AG04450 (cell line): ENCODE measurements at regions not wholly inside any gene's neighbourhood (a gene's known extent, or its start where the extent isn't known, plus 50 kb on each side); places are given as distances from the start of the nearest gene placed in this dataset.

Experiments
- CTCF ChIA-PET: fragments of 300-600, 350-600 bp; formaldehyde crosslinking; extraction: SDS; loops from one replicate; lab custom pipeline; 2022; ENCODE audit warnings: antibody characterized with exemption, inconsistent platforms; lab: Charles Lee
- POLR2A ChIA-PET: fragments of 350-600 bp; formaldehyde crosslinking; extraction: SDS; loops from one replicate; lab custom pipeline; 2021; ENCODE audit warnings: antibody characterized with exemption, inconsistent platforms; lab: Yijun Ruan, JAX
- DNase-seq: peaks from one replicate; pipeline ENCODE4 v3.0.0-alpha.2; 2011; ENCODE audit warnings: low read depth, low spot score
- H3K27ac ChIP-seq: one replicate; pipeline ENCODE4 v1.5.1; 2012; ENCODE audit warnings: low read depth, low read length, control low read depth
- H3K27me3 ChIP-seq: one replicate; pipeline ENCODE4 v1.6.0; 2012; ENCODE audit warnings: low read length; ENCODE audit not compliant: control insufficient read depth, insufficient read depth
- H3K4me3 ChIP-seq: 2 replicates; pipeline ENCODE4 v1.5.1; 2011; ENCODE audit warnings: mild to moderate bottlenecking, low read depth, low read length, control low read depth
- H3K9me3 ChIP-seq: 2 replicates; pipeline ENCODE4 v1.5.1; 2012; ENCODE audit warnings: low read length; ENCODE audit not compliant: control insufficient read depth, insufficient read depth
- TF ChIP-seq, protein P1 (sequence below): IDR thresholded peaks from 2 replicates; pipeline ENCODE4 v1.5.1; 2011; ENCODE audit warnings: low read depth, low read length, control low read depth, inconsistent platforms

GRCh38 chr1:8082945-8083344, 56.8 kb upstream of the ERRFI1 start:
- Histone ChIP-seq H3K9me3 (no peaks in the 10 kb centered on the region), H3K4me3 (no peak overlapping the region), H3K27me3 (no peaks in the 10 kb centered on the region), H3K27ac (no peak overlapping the region)
- CTCF ChIA-PET: interaction anchor here (1.1 to 1.5 kb wide), 2 partner anchors 52 to 68 kb away, joined by 4 to 6 read pairs; no protein-coding TSS in a partner anchor
- POLR2A ChIA-PET: interaction anchor here (0.6 to 1.3 kb wide), 10 partner anchors 12 to 1209 kb away, joined by 3 to 8 read pairs (median 4); no protein-coding TSS in a partner anchor
- TF ChIP-seq, protein P1, sequence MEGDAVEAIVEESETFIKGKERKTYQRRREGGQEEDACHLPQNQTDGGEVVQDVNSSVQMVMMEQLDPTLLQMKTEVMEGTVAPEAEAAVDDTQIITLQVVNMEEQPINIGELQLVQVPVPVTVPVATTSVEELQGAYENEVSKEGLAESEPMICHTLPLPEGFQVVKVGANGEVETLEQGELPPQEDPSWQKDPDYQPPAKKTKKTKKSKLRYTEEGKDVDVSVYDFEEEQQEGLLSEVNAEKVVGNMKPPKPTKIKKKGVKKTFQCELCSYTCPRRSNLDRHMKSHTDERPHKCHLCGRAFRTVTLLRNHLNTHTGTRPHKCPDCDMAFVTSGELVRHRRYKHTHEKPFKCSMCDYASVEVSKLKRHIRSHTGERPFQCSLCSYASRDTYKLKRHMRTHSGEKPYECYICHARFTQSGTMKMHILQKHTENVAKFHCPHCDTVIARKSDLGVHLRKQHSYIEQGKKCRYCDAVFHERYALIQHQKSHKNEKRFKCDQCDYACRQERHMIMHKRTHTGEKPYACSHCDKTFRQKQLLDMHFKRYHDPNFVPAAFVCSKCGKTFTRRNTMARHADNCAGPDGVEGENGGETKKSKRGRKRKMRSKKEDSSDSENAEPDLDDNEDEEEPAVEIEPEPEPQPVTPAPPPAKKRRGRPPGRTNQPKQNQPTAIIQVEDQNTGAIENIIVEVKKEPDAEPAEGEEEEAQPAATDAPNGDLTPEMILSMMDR: no peak
- DNase-seq: no peak

DNA sequence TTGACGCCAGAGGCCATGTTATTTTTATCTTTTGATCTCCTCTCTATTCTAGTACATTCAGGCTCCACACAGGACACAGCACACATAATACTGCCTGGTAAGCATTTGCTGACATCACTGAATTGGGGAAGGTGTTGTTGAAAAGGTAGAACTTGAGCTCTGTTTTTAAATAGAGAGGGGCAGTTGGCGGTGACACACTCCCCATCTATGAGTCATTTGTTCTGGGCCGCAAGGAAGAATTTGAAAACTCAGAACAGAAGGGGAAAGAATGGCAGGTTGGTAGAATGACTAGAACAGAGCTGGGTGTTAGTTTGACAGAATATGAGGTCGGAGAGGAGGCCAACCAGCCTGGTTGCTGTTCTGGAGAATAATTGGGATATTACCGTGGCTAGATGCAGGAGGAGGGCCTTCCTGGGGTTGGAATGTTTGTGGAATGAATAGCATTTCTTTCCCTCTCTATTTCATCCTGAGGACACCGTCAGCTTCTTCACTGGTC, 52.1 kb upstream of the ERRFI1 start:
- no peak for DNase-seq

DNA sequence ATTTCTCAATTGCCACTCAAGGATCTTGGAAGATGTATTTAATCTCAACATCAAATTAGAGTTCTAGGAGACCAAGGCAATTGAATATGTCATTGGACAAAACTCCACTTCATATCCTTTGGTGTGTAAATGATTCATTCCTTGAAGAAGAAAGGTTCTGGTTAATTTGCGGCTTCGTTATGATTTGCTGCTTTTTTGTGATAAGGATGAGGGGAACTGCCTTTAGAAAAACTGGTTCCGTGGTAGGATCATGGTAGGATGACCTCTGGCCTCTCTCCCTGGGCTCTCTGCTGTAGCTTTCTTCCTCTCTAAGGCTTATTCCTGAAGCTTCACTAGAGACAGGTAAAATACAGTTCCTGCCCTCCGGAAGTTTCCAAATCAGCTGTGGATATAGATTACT, 51.5 kb upstream of the ERRFI1 start:
- no peak for DNase-seq
- TF ChIP-seq, protein P1: no peak
- POLR2A ChIA-PET: interaction anchor here (0.5 to 2.3 kb wide), 8 partner anchors 13 to 225 kb away, joined by 3 to 10 read pairs (median 5); no protein-coding TSS in a partner anchor
- CTCF ChIA-PET: interaction anchor here (0.6 to 1.1 kb wide), 2 partner anchors 19 to 411 kb away, joined by 3 to 4 read pairs; no protein-coding TSS in a partner anchor
- H3K27ac ChIP-seq: peak overlapping the region; percentile 70
- H3K27me3 ChIP-seq: no peaks in the 10 kb centered on the region
- H3K4me3 ChIP-seq: no peak overlapping the region
- H3K9me3 ChIP-seq: no peaks in the 10 kb centered on the region

More for the DNA sequence above, 52.1 kb upstream of the ERRFI1 start:
- Histone ChIP-seq H3K27me3 (no peaks in the 10 kb centered on the region), H3K9me3 (no peaks in the 10 kb centered on the region), H3K4me3 (no peak overlapping the region), H3K27ac (peak overlapping the region; percentile 70)
- CTCF ChIA-PET: interaction anchor here (1.1 kb wide), 1 partner anchor 19 kb away, joined by 4 read pairs; no protein-coding TSS in a partner anchor
- POLR2A ChIA-PET: interaction anchor here (0.7 to 2.3 kb wide), 6 partner anchors 10 to 225 kb away, joined by 3 to 10 read pairs (median 4); no protein-coding TSS in a partner anchor
- TF ChIP-seq, protein P1: no peak

GRCh38 chr1:8077120-8077573, 51.0 kb upstream of the ERRFI1 start:
- H3K9me3 ChIP-seq: no peaks in the 10 kb centered on the region
- no peak for DNase-seq
- H3K27ac ChIP-seq: peak overlapping the region; percentile 62
- TF ChIP-seq, protein P1: no peak
- ChIA-PET CTCF (interaction anchor here (0.6 to 1.1 kb wide), 3 partner anchors 18 to 410 kb away, joined by 3 to 4 read pairs (median 3); no protein-coding TSS in a partner anchor), POLR2A (interaction anchor here (0.5 to 2.3 kb wide), 8 partner anchors 13 to 226 kb away, joined by 3 to 10 read pairs (median 5); no protein-coding TSS in a partner anchor)
- no peaks in the 10 kb centered on the region for H3K27me3 ChIP-seq
- no peak overlapping the region for H3K4me3 ChIP-seq

GRCh38 chr1:8076176-8076575, 50.1 kb upstream of the ERRFI1 start:
- no peak overlapping the region for H3K27ac ChIP-seq
- ChIA-PET POLR2A (no interaction called here), CTCF (no interaction called here)
- H3K4me3 ChIP-seq: no peak overlapping the region
- no peak for DNase-seq
- H3K27me3 ChIP-seq: no peaks in the 10 kb centered on the region
- TF ChIP-seq, protein P1: no peak
- H3K9me3 ChIP-seq: no peaks in the 10 kb centered on the region
